ENCODE measurements at regions not wholly inside any gene's neighbourhood (a gene's known extent, or its start where the extent isn't known, plus 50 kb on each side); places are given as distances from the start of the nearest gene placed in this dataset.

DNA sequence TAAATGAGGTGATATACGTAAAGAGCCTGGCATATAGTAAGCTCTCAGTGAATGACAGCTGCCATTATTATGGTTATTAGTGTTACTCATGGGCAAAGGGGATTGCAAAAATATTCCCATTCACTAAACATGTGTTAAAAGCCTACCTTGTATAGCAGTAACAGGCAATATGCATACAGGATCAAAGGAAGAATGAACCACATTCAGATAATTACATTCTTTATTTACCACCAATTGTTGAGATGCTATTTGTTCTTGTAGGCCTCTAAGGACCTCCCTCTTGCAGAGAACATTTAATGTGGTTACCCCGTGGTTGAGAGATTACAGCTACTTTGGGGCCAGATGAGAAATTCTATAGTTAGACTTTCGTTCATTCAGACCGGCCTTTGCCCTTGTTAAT, 82.7 kb upstream of the DRD2 start:
- H3K9ac ChIP-seq (ENCODE audit: low read length), result no peak overlapping the region
- H4K20me1 ChIP-seq (ENCODE audit: insufficient read depth, low read length), result no peaks in the 10 kb centered on the region
- peaks cover 6% of the 10 kb centered on the region for H3K27me3 ChIP-seq (ENCODE audit: low read depth, low read length)
- H3K4me1 ChIP-seq (ENCODE audit: low read length), result no peaks in the 10 kb centered on the region
- no peaks in the 10 kb centered on the region for H3K9me3 ChIP-seq (ENCODE audit: insufficient read depth, low read length)
- H3K79me2 ChIP-seq (ENCODE audit: low read length), result no peaks in the 10 kb centered on the region
- H3K36me3 ChIP-seq (replicated peaks; ENCODE audit: low read depth, low read length), result no peaks in the 10 kb centered on the region
- no peak overlapping the region for H3K4me3 ChIP-seq (ENCODE audit: low read length)
- H2AFZ ChIP-seq (ENCODE audit: low read depth, low read length), result no peak overlapping the region
- TF ChIP-seq, protein P1, sequence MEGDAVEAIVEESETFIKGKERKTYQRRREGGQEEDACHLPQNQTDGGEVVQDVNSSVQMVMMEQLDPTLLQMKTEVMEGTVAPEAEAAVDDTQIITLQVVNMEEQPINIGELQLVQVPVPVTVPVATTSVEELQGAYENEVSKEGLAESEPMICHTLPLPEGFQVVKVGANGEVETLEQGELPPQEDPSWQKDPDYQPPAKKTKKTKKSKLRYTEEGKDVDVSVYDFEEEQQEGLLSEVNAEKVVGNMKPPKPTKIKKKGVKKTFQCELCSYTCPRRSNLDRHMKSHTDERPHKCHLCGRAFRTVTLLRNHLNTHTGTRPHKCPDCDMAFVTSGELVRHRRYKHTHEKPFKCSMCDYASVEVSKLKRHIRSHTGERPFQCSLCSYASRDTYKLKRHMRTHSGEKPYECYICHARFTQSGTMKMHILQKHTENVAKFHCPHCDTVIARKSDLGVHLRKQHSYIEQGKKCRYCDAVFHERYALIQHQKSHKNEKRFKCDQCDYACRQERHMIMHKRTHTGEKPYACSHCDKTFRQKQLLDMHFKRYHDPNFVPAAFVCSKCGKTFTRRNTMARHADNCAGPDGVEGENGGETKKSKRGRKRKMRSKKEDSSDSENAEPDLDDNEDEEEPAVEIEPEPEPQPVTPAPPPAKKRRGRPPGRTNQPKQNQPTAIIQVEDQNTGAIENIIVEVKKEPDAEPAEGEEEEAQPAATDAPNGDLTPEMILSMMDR (IDR thresholded peaks at IDR 0.05; ENCODE audit: low read depth, low read length), result no peak
- no peak for TF ChIP-seq EZH2phosphoT487 (IDR thresholded peaks at IDR 0.05; ENCODE audit: low read depth)
- no peak overlapping the region for H3K4me2 ChIP-seq (ENCODE audit: low read length)
- H3K27ac ChIP-seq (ENCODE audit: low read length), result no peak overlapping the region

DNA sequence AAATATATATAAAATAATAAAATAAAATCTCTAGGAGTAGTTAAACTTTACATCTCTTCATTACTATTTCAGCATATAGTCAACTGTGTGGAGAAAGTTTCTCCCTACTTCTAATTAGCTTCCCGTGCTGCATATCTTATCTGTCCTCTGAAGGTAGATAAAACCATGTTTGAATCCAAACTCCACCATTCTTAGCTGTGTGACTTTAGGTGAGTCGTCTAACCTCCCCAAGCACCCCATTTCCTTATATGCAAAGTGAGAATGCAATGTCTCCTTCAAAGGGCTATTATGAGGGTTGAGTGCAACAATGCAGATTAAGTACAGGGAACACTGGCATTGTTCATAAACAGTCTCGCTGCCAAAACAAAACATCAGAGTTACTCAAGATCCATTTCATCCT, 80.8 kb upstream of the DRD2 start:
- Histone ChIP-seq H3K9me3 (ENCODE audit: insufficient read depth, low read length) (no peaks in the 10 kb centered on the region), H4K20me1 (ENCODE audit: insufficient read depth, low read length) (no peaks in the 10 kb centered on the region), H3K9ac (ENCODE audit: low read length) (no peak overlapping the region), H3K27me3 (ENCODE audit: low read depth, low read length) (peaks cover 6% of the 10 kb centered on the region), H3K27ac (ENCODE audit: low read length) (no peak overlapping the region), H3K36me3 (replicated peaks; ENCODE audit: low read depth, low read length) (no peaks in the 10 kb centered on the region), H3K4me1 (ENCODE audit: low read length) (no peaks in the 10 kb centered on the region), H3K4me2 (ENCODE audit: low read length) (no peak overlapping the region), H2AFZ (ENCODE audit: low read depth, low read length) (no peak overlapping the region), H3K4me3 (ENCODE audit: low read length) (no peak overlapping the region), H3K79me2 (ENCODE audit: low read length) (no peaks in the 10 kb centered on the region)
- TF ChIP-seq, protein P1 (IDR thresholded peaks at IDR 0.05; ENCODE audit: low read depth, low read length), result no peak

DNA sequence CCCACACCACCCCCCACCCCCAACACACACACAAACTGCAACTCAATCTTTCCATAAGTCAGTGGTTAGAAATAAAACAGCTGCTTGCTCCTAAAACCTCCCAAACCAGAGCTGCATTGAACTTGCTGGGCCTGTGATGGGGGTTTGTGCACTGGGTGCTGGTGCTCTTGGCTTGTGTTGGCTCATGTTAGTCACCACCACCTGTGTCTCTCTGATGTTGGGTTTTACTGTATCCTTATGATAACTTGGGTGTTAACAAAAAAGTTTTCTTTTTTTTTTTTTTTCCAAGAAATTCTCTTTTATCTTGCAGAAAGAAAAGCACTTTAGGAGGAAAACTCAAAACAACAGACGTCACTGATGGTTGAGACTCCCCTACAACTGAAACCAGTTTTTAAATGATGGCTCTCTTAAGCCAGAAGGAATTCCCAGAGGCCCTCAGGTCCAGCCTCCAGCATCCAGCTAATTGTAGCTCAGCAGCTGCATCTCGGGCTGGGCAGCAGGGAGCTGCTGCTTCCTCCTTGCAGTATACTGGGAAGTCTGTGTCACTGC, 79.9 kb upstream of the DRD2 start:
- Histone ChIP-seq H3K4me3 (ENCODE audit: low read length) (no peak overlapping the region), H3K27me3 (ENCODE audit: low read depth, low read length) (peaks cover 8% of the 10 kb centered on the region), H3K79me2 (ENCODE audit: low read length) (no peaks in the 10 kb centered on the region), H3K36me3 (replicated peaks; ENCODE audit: low read depth, low read length) (no peaks in the 10 kb centered on the region), H3K4me2 (ENCODE audit: low read length) (no peak overlapping the region), H3K9me3 (ENCODE audit: insufficient read depth, low read length) (no peaks in the 10 kb centered on the region), H3K9ac (ENCODE audit: low read length) (no peak overlapping the region), H3K27ac (ENCODE audit: low read length) (no peak overlapping the region), H2AFZ (ENCODE audit: low read depth, low read length) (no peak overlapping the region), H3K4me1 (ENCODE audit: low read length) (no peaks in the 10 kb centered on the region), H4K20me1 (ENCODE audit: insufficient read depth, low read length) (no peaks in the 10 kb centered on the region)
- TF ChIP-seq EZH2phosphoT487 (IDR thresholded peaks at IDR 0.05; ENCODE audit: low read depth), result no peak
- TF ChIP-seq, protein P1 (IDR thresholded peaks at IDR 0.05; ENCODE audit: low read depth, low read length), result no peak

DNA sequence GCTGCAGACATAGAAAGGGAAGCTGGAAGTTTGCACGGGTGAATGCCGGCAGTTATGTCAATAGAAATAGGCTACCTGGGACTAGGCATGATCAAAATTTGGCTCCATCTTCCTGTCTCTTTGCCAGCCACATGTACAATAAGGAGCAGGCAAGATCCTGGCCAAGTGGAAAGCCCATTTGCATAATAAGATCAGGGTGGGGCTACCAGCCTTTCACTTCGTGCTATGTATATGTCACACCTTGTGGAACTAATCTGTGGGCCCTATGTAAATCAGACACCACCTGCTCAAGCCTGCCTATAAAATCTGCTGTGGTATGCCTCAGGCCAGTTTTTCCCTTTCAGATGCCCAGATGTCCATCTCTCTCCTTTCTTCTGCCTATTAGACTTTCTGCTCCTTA, 79.3 kb upstream of the DRD2 start:
- H3K9me3 ChIP-seq (ENCODE audit: insufficient read depth, low read length), result no peaks in the 10 kb centered on the region
- H3K4me2 ChIP-seq (ENCODE audit: low read length), result no peak overlapping the region
- no peaks in the 10 kb centered on the region for H3K4me1 ChIP-seq (ENCODE audit: low read length)
- no peaks in the 10 kb centered on the region for H3K36me3 ChIP-seq (replicated peaks; ENCODE audit: low read depth, low read length)
- no peaks in the 10 kb centered on the region for H3K79me2 ChIP-seq (ENCODE audit: low read length)
- peaks cover 10% of the 10 kb centered on the region for H3K27me3 ChIP-seq (ENCODE audit: low read depth, low read length)
- H2AFZ ChIP-seq (ENCODE audit: low read depth, low read length), result no peak overlapping the region
- no peak overlapping the region for H3K4me3 ChIP-seq (ENCODE audit: low read length)
- no peak overlapping the region for H3K9ac ChIP-seq (ENCODE audit: low read length)
- no peaks in the 10 kb centered on the region for H4K20me1 ChIP-seq (ENCODE audit: insufficient read depth, low read length)
- no peak overlapping the region for H3K27ac ChIP-seq (ENCODE audit: low read length)
- TF ChIP-seq, protein P1 (IDR thresholded peaks at IDR 0.05; ENCODE audit: low read depth, low read length), result no peak
- TF ChIP-seq EZH2phosphoT487 (IDR thresholded peaks at IDR 0.05; ENCODE audit: low read depth), result no peak
